ENCODE measurements at regions not wholly inside any gene's neighbourhood (a gene's known extent, or its start where the extent isn't known, plus 50 kb on each side); places are given as distances from the start of the nearest gene placed in this dataset.

DNA sequence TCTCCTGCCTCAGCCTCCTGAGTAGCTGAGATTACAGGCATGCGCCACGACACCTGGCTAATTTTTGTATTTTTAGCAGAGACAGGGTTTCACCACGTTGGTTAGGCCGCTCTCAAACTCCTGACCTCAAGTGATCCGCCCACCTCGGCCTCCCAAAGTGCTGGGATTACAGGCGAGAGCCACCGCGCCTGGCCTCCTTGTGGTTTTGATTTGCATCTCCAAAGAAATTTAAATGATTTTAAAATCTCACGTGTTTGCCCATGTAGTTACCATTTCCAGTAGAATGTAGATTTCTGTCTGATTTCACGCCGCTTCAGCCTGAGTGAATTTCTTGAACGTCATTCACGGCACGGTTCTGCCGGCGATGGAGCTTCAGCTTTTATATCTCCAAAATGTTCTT, 55.8 kb downstream of the IGF2 start:
- no peak for DNase-seq

DNA sequence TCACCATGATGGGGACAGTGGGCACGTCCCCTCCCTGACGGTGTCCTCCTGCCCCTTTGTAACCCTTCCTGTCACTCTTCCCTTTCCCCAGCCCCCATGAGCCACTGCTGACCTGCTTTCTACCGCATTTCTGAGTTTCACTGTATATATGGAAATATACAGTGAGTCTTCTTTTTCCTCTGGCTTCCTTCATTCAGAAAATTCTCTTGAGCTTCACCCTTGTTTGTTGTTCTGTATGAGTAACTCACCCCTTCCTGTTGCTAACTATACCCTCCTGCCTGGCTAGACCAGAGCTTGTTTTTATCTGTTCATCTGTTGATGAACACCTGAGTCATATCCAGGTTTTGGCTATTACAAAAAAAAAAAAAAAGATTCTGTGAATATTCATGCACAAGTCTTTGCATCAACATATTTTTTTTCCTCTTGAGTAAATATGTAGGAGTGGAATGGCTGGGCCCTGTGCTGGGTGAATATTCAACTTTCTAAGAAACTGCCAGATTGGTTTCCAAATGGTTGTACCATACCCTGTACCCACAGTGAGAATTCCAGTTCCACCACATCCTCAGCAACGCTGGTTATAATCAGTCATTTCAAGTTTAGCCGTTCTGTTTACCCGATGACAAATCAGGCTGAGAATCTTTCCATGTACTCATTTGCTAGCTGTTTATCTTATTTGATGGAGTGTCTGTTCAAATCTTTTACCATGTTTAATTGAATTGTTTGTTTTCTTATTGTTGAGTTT, 62.0 kb downstream of the IGF2 start:
- DNase-seq: peak; percentile 86

DNA sequence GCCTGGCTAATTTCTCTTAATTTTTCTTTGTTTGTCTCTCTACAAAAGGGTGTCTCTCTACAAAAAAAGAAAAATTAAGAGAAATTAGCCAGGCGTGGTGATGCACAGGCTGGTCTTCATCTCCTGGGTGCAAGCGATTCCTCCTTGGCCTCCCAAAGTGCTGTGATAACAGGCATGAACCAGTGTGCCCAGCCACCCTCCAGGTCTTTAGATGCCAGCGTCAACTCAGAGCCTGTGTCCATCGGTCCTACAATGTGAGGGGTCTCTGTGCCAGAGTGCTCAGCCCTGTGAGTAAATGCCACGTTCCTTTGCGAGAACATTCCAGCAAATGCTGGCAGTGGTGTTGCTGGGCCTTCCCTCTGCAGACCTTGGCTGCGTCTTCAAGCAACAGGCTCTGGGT, 62.7 kb downstream of the IGF2 start:
- DNase-seq: no peak

DNA sequence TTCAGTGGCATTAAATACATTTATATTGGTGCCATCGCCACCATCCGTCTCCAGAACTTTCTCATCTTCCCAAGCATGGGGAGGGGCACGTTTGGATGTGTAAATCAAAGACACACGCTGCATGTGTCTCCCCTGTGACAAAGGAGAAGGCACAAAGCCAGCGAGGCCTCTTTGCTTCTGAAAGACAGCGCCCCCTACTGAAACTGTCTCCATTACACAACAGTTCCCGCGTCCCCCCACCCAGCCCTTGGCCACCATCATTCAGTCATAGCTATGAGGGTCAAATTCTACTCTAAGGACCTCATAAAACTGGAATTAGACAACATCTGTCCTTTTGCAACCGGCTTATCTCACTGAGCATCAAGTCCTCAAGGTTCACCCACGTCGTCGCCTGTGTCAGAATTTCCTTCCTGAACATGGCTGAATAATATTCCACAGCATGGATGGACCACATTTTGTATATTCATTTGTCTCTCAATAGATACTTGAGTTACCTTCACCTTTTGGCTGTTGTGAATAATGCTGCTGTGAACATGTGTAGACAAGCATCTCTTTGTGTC, 64.8 kb downstream of the IGF2 start:
- peak; percentile 9 for DNase-seq

DNA sequence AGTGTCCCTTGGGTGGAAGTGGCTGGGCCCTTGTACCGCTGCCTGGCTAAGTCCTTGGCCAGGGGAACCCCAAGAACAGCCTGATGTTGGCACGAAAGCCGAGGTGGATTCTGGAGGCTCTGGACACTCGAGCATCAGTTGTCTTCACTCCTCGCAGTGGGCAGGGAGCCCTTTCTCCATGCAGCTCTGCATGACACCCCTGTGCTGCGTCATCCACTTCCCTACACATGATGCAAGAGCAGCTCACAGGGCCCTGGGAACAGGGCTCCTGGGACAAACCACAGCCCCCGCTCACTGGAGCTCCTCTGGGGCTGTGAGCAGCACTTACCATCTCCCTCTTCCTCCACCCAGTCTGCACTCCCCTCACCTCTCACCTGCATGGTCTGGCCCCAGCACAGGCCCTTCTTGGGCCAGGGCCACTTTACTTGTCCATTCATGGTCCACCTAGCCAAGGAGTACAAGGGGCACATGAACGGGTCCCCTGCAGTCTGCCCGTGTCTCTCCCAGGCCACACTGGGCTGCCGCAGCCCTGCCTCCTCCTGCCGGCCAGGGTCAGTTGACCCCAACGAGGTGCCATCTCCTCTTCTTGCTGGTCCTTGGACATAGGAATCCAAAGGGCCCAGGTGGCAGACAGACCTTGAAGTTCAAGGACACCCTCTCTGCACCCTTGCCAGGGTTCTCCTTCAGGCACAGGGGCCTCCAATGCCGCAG, 66.5 kb downstream of the IGF2 start:
- no peak for DNase-seq

DNA sequence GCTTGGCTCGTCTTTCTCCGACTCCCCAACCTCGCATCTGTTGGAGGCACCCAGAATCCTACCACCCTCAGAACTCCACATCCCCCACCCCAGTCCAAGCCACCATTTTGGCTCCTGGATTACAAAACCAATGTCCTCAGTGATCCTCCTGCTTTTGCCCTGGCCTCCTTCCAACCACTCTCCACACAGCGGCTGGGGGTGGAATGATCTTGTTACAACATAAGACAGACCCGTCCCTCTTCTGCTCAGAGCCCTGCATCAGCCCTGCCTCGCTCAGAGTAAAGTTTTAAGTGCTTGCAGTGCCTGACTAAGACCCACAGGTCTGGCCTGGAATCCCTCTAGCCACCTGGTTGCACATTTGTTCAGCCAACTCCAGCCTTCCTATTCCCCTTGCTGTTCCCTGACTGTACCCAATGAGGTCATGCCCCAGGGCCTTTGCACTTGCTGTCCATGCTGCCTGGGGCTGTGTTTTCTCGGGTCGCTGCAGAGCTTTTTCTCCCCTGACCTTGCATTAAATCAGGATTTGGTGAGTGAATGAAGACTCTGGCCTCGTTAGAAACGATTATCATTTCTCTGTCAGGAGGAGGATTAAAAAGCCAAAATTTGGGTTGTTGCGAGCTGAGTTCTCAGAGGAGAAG, 67.3 kb downstream of the IGF2 start:
- DNase-seq: no peak

Data from activated CD4-positive, alpha-beta T cell treated with anti-CD3 and anti-CD28 coated beads, Interleukin-10, Interleukin-2, amounts not matched to agents 100 ng/mL and 50 ng/mL, durations not matched to agents 16 hours and 8 hours (primary cell).